ENCODE measurements at regions not wholly inside any gene's neighbourhood (a gene's known extent, or its start where the extent isn't known, plus 50 kb on each side); places are given as distances from the start of the nearest gene placed in this dataset.

GRCh38 chr10:21146436-21146789 is 249.3 kb upstream of the NEBL start:
- TF ChIP-seq SUZ12 (IDR thresholded peaks at IDR 0.05; ENCODE audit: extremely low read depth, insufficient read depth, insufficient read length) (no peak), ZNF274 (IDR thresholded peaks at IDR 0.05; ENCODE audit: low read depth, low read length) (no peak)

Measured in NT2/D1 (cell line).